ENCODE measurements at regions not wholly inside any gene's neighbourhood (a gene's known extent, or its start where the extent isn't known, plus 50 kb on each side); places are given as distances from the start of the nearest gene placed in this dataset.

- TF ChIP-seq POLR2A (IDR thresholded peaks at IDR 0.05; ENCODE audit: low read depth, low read length), result no peak
- FAIRE-seq (peak; percentile 90), DNase-seq (ENCODE audit: insufficient read length, low spot score) (peak; percentile 4)
Observed at GRCh38 chr15:35925275-35926006, 379.5 kb upstream of the DPH6 start.

GRCh38 chr15:35926007-35926380, 380.0 kb upstream of the DPH6 start:
- peak; percentile 6 for DNase-seq (ENCODE audit: insufficient read length, low spot score)
- no peak for TF ChIP-seq POLR2A (IDR thresholded peaks at IDR 0.05; ENCODE audit: low read depth, low read length)
- FAIRE-seq, result no peak

GRCh38 chr15:35928847-35929246, 382.9 kb upstream of the DPH6 start:
- DNase-seq (ENCODE audit: insufficient read length, low spot score) (no peak), FAIRE-seq (no peak)
- no peak for TF ChIP-seq POLR2A (IDR thresholded peaks at IDR 0.05; ENCODE audit: low read depth, low read length)

GRCh38 chr15:35929740-35930444, 383.9 kb upstream of the DPH6 start:
- no peak for FAIRE-seq
- TF ChIP-seq POLR2A (IDR thresholded peaks at IDR 0.05; ENCODE audit: low read depth, low read length), result no peak

GRCh38 chr15:35931799-35932341, 385.9 kb upstream of the DPH6 start:
- no peak for DNase-seq (ENCODE audit: insufficient read length, low spot score)
- FAIRE-seq, result no peak
- TF ChIP-seq POLR2A (IDR thresholded peaks at IDR 0.05; ENCODE audit: low read depth, low read length), result no peak

More at GRCh38 chr15:35929740-35930444, 383.9 kb upstream of the DPH6 start:
- DNase-seq (ENCODE audit: insufficient read length, low spot score), result no peak

- DNase-seq (ENCODE audit: insufficient read length, low spot score) (no peak), FAIRE-seq (no peak)
- TF ChIP-seq POLR2A (IDR thresholded peaks at IDR 0.05; ENCODE audit: low read depth, low read length), result no peak
Observed at GRCh38 chr15:35932531-35932930, 386.6 kb upstream of the DPH6 start.

- TF ChIP-seq POLR2A (IDR thresholded peaks at IDR 0.05; ENCODE audit: low read depth, low read length), result no peak
- DNase-seq (ENCODE audit: insufficient read length, low spot score), result no peak
- FAIRE-seq, result no peak
Observed at GRCh38 chr15:35933531-35933930, 387.6 kb upstream of the DPH6 start.

GRCh38 chr15:35934383-35935049, 388.6 kb upstream of the DPH6 start:
- no peak for TF ChIP-seq POLR2A (IDR thresholded peaks at IDR 0.05; ENCODE audit: low read depth, low read length)
- FAIRE-seq (no peak), DNase-seq (ENCODE audit: insufficient read length, low spot score) (no peak)

- TF ChIP-seq POLR2A (IDR thresholded peaks at IDR 0.05; ENCODE audit: low read depth, low read length), result no peak
- DNase-seq (ENCODE audit: insufficient read length, low spot score), result no peak
- no peak for FAIRE-seq
Observed at GRCh38 chr15:35936284-35936683, 390.3 kb upstream of the DPH6 start.

- no peak for TF ChIP-seq POLR2A (IDR thresholded peaks at IDR 0.05; ENCODE audit: low read depth, low read length)
- DNase-seq (ENCODE audit: insufficient read length, low spot score), result no peak
- no peak for FAIRE-seq
Observed at GRCh38 chr15:35937380-35937779, 391.4 kb upstream of the DPH6 start.

GRCh38 chr15:35944945-35945585, 399.1 kb upstream of the DPH6 start:
- TF ChIP-seq POLR2A (IDR thresholded peaks at IDR 0.05; ENCODE audit: low read depth, low read length), result no peak
- no peak for FAIRE-seq
- no peak for DNase-seq (ENCODE audit: insufficient read length, low spot score)

- no peak for FAIRE-seq
- no peak for TF ChIP-seq POLR2A (IDR thresholded peaks at IDR 0.05; ENCODE audit: low read depth, low read length)
- DNase-seq (ENCODE audit: insufficient read length, low spot score), result no peak
Observed at GRCh38 chr15:35953424-35953823, 407.5 kb upstream of the DPH6 start.

GRCh38 chr15:35956056-35956455, 410.1 kb upstream of the DPH6 start:
- FAIRE-seq, result no peak
- DNase-seq (ENCODE audit: insufficient read length, low spot score), result no peak
- no peak for TF ChIP-seq POLR2A (IDR thresholded peaks at IDR 0.05; ENCODE audit: low read depth, low read length)

GRCh38 chr15:35958021-35958420, 412.1 kb upstream of the DPH6 start:
- FAIRE-seq (no peak), DNase-seq (ENCODE audit: insufficient read length, low spot score) (no peak)
- TF ChIP-seq POLR2A (IDR thresholded peaks at IDR 0.05; ENCODE audit: low read depth, low read length), result no peak

Measured in H54 (cell line).